MM.1S (cell line): ENCODE measurements at regions not wholly inside any gene's neighbourhood (a gene's known extent, or its start where the extent isn't known, plus 50 kb on each side); places are given as distances from the start of the nearest gene placed in this dataset.

ENCODE experiments used
- EZH2 ChIP-seq: fragments of 300-600 bp; sonication (generic); optimal IDR thresholded peaks from 2 replicates; pipeline ENCODE3; 2017; ENCODE audit warnings: low read depth, mild to moderate bottlenecking, antibody characterized with exemption, low read length, mixed read lengths
- EZH2phosphoT487 ChIP-seq: fragments of 300-600 bp; sonication (generic); IDR thresholded peaks from 2 replicates; pipeline ENCODE4 v1.6.1; 2018; ENCODE audit warnings: antibody characterized with exemption, low read length
- TF ChIP-seq, protein P1 (sequence below): fragments of 300-600 bp; sonication (generic); IDR thresholded peaks from 2 replicates; pipeline ENCODE4 v1.5.1; 2016; ENCODE audit warnings: antibody characterized with exemption, low read length, mixed read lengths

GRCh38 chr6:154591234-154591633 is 80.7 kb upstream of the CNKSR3 start:
- TF ChIP-seq, protein P1, sequence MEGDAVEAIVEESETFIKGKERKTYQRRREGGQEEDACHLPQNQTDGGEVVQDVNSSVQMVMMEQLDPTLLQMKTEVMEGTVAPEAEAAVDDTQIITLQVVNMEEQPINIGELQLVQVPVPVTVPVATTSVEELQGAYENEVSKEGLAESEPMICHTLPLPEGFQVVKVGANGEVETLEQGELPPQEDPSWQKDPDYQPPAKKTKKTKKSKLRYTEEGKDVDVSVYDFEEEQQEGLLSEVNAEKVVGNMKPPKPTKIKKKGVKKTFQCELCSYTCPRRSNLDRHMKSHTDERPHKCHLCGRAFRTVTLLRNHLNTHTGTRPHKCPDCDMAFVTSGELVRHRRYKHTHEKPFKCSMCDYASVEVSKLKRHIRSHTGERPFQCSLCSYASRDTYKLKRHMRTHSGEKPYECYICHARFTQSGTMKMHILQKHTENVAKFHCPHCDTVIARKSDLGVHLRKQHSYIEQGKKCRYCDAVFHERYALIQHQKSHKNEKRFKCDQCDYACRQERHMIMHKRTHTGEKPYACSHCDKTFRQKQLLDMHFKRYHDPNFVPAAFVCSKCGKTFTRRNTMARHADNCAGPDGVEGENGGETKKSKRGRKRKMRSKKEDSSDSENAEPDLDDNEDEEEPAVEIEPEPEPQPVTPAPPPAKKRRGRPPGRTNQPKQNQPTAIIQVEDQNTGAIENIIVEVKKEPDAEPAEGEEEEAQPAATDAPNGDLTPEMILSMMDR = no peak
- TF ChIP-seq EZH2phosphoT487 (no peak), EZH2 (no peak)
